Neutrophil (primary cell): ENCODE measurements at regions not wholly inside any gene's neighbourhood (a gene's known extent, or its start where the extent isn't known, plus 50 kb on each side); places are given as distances from the start of the nearest gene placed in this dataset.

Experiments
- H3K27ac ChIP-seq: fragments of 200-600 bp; sonication (generic); 2 replicates; pipeline ENCODE4 v1.5.1; 2016; ENCODE audit warnings: mild to moderate bottlenecking, moderate library complexity
- H3K27me3 ChIP-seq: fragments of 200-600 bp; sonication (generic); 2 replicates; pipeline ENCODE4 v1.6.0; 2016; ENCODE audit warnings: mild to moderate bottlenecking
- H3K36me3 ChIP-seq: fragments of 200-600 bp; sonication (generic); 2 replicates; pipeline ENCODE4 v1.5.1; 2017
- H3K4me1 ChIP-seq, 2 experiments: fragments of 200-600 bp in 1 of 2; sonication (generic) in 1 of 2; 1 replicate in 1 of 2; 2 replicates in 1 of 2; pipeline versions ENCODE4 v1.5.1 to v1.6.1; 2013 to 2016; ENCODE audit warnings: low read depth in 1 of 2, low read length in 1 of 2, mild to moderate bottlenecking in 1 of 2, moderate library complexity in 1 of 2; ENCODE audit not compliant: control insufficient read depth in 1 of 2, insufficient read depth in 1 of 2
- H3K4me3 ChIP-seq, 2 experiments: fragments of 200-600 bp in 1 of 2; sonication (generic) in 1 of 2; 1 replicate in 1 of 2; 2 replicates in 1 of 2; pipeline ENCODE4 v1.5.1; 2013 to 2016; ENCODE audit warnings: low read depth in 1 of 2, low read length in 1 of 2, mild to moderate bottlenecking in 1 of 2, moderate library complexity in 1 of 2
- H3K9me3 ChIP-seq: fragments of 200-600 bp; sonication (generic); 2 replicates; pipeline ENCODE4 v1.5.1; 2016
- CTCF ChIP-seq: fragments of 200-600 bp; sonication (generic); IDR thresholded peaks from 2 replicates; pipeline ENCODE4 v1.5.1; 2016; ENCODE audit warnings: antibody characterized with exemption

- Histone ChIP-seq H3K4me3 (no peak overlapping the region), H3K9me3 (no peaks in the 10 kb centered on the region), H3K4me1 (no peaks in the 10 kb centered on the region), H3K27ac (no peak overlapping the region), H3K36me3 (no peaks in the 10 kb centered on the region), H3K27me3 (no peaks in the 10 kb centered on the region)
- TF ChIP-seq CTCF: no peak
Measured at GRCh38 chr2:235142601-235143000, 190.8 kb downstream of the SH3BP4 start.

GRCh38 chr2:235143789-235144188, 192.0 kb downstream of the SH3BP4 start:
- H3K36me3 ChIP-seq: no peaks in the 10 kb centered on the region
- no peaks in the 10 kb centered on the region for H3K9me3 ChIP-seq
- no peak for TF ChIP-seq CTCF
- H3K27me3 ChIP-seq: no peaks in the 10 kb centered on the region
- no peak overlapping the region for H3K4me3 ChIP-seq
- H3K4me1 ChIP-seq: no peaks in the 10 kb centered on the region
- H3K27ac ChIP-seq: no peak overlapping the region

- Histone ChIP-seq H3K27me3 (no peaks in the 10 kb centered on the region), H3K9me3 (no peaks in the 10 kb centered on the region), H3K27ac (no peak overlapping the region), H3K4me3 (no peak overlapping the region), H3K36me3 (no peaks in the 10 kb centered on the region), H3K4me1 (no peaks in the 10 kb centered on the region)
- TF ChIP-seq CTCF: no peak
Measured at GRCh38 chr2:235144291-235144690, 192.5 kb downstream of the SH3BP4 start.

- H3K27ac ChIP-seq: no peak overlapping the region
- H3K36me3 ChIP-seq: no peaks in the 10 kb centered on the region
- H3K9me3 ChIP-seq: no peaks in the 10 kb centered on the region
- no peaks in the 10 kb centered on the region for H3K27me3 ChIP-seq
- no peak overlapping the region for H3K4me3 ChIP-seq
- no peak for TF ChIP-seq CTCF
- no peaks in the 10 kb centered on the region for H3K4me1 ChIP-seq
Measured at GRCh38 chr2:235146206-235146605, 194.4 kb downstream of the SH3BP4 start.

- Histone ChIP-seq H3K36me3 (no peaks in the 10 kb centered on the region), H3K27ac (no peak overlapping the region), H3K4me1 (no peaks in the 10 kb centered on the region), H3K27me3 (no peaks in the 10 kb centered on the region), H3K4me3 (no peak overlapping the region), H3K9me3 (no peaks in the 10 kb centered on the region)
- TF ChIP-seq CTCF: no peak
Measured at GRCh38 chr2:235146871-235147565, 195.2 kb downstream of the SH3BP4 start.
